CD4-positive, alpha-beta T cell treated with Interleukin-17A for 1 hour (primary cell): ENCODE measurements at regions not wholly inside any gene's neighbourhood (a gene's known extent, or its start where the extent isn't known, plus 50 kb on each side); places are given as distances from the start of the nearest gene placed in this dataset.
"Not testable (repeated sequence)": the region's sequence is repeated elsewhere in the genome, so short reads cannot be mapped to it uniquely, and the experiment has no call there.

Experiments used
- DNase-seq: peaks from one replicate; pipeline ENCODE4 v3.0.0-alpha.2; 2020

DNA sequence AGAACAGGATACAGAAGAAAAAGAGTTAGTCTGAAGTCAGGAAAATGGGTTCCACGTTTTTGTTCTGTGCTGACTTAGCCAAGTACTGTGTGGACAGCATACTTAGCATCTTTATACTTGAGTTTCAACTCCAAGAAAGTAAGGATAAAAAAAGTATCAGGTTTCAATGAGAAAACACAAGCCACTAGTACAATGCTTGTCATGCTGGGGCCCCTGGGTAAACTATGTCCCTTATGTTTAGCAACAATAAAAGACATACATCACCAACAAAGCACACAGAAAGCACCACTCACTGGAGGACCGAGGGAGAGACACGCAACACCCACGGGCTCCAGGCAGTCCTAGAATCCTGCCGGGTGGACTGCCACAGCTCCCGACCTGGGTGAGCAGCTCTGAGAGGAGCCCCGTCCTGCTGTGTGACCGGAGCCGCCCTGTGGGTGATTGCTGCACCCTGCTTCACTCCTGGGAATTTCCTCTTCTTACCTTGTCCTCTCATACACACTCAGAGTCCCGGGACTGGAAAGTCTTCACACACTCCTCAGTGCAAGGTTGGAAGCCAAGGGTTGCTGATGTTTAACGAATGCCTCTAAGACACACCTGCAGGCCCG lies 890.5 kb downstream of the BRD1 start:
- no peak for DNase-seq

DNA sequence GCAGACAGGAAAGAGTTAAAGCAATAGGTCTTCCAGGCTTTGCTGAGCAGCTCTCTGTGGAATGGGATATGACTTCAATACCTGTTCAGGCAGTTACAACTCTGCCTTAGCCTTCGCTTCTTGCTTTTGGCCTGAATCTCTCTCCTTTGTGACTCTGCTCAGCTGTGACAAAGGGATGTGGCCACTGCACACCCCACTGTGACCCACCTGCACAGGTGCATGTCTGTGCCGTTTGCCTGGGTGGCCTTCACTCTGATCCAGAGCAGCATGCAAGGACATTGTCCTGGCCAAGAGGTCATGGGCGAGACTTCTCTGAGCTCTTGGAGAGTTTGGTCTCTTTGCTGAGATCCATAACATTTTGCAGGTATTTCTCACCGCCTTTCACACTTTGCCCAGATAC lies 891.3 kb downstream of the BRD1 start:
- no peak for DNase-seq

DNA sequence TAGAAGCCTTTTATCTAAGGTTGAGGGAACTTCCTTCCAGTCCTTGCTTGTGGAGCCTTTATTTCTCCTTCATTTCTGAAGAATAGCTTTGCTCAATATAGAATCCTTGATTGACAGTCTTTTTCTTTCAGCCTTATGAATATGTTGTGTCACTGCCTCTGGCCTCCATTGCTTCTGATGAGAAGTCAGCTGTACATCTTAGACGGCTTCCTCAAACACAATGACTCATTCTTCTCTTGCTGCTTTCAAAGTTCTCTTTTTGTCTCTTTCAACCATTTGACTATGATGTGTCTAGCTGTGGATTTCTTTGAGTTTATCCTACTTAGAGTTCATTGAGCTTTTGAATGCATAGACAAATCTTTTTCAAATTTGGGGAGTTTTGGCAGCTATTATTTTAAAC lies 893.2 kb downstream of the BRD1 start:
- no peak for DNase-seq

DNA sequence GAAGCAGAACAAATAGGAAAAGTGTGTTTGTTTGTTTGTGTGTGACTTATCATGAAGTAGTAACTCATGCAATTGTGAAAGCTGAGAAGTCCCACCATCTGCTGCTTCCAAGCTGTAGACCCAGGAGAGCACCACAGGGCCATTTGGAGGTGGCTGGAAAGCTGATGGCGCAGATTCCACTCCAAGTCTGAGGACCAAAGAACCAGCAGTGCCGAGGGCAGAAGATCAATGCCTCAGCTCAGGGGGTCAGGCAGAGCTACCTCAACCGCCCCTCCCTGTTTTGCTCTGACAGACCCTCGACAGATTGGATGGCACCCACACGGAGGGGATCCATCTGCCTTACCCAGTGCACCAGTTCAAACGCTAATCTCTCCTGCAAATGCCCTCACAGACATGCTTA lies 896.2 kb downstream of the BRD1 start:
- DNase-seq: no peak

DNA sequence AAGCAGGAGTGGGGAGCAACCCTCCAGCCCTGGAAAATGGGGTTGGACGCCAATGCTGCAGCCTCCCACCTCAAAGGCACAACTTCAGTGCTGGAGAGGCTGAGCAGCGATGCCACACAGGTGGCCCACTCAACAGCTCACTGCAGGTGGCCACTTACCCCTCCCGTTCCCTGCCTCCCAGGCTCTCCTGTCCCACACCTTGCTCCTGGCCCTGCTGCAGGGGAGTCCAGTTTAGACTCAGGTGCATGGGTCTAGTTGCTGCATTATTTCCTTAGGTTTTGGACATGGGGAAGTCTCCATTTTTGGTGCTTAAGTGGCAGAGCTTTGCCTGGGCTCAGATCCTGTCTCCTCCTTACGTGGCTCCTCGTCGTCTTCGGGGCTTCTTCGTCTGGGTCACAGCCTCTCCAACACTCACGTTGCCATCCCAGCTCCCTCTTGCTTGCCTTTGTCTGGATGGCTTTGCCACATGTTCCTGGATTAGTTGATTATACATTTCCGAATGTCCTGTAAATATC lies 898.3 kb downstream of the BRD1 start:
- no peak for DNase-seq

DNA sequence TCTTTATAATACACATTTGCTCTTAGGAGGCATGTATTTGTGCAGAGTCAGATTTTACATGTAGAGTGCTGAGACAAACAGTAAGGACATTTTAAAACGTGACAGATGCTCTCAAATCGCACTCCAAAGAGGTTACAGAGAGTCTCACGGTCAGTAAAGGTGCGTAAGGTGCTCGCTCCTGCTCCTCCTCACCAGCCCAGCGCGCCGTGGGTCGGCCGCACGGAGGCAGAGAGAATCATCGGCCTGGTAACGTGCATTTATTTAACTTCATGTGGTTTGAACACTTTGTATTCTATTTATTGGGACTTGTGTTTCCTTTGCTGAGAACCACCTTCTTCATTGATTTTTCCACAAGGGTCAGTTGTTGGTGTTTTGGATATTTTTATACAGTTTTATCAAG lies 900.1 kb downstream of the BRD1 start:
- DNase-seq: no peak

DNA sequence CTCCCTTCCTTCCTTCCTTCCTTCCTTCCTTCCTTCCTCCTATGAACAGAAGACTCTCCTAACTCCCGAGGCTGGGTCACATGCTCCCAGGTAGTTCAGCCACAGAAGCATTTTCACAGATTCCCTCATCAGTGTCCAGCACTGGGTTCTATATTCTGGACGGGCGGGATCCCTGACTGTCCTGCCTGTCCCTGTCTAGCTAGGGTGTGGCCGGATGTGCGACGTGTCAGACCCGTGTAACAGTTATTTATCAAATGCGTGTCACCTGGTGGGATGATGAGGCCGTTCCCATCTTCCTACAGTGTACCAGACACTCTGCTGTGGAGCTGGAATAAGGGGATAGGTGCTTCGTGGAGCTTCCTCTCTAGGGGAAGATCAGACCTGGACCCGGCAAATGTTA lies 901.0 kb downstream of the BRD1 start:
- DNase-seq: no peak

DNA sequence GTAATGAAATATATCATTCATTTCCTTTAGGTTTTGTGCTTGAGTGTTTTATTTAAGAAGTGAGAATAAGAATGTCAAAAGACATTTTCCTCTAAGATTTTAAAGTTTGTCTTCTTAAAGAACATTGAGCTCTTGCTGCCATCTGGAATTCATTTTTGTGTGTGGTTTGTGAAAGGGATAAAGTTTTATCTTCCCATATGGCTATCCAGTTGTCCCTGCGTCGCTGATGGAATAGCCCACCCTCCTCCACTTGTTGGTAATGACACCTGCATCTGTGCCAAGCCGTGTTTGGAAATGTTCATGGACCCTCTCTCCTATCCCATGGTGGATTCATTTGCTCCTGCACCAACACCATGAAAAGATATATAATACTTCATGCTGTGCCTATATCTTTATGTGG lies 901.5 kb downstream of the BRD1 start:
- DNase-seq: no peak

DNA sequence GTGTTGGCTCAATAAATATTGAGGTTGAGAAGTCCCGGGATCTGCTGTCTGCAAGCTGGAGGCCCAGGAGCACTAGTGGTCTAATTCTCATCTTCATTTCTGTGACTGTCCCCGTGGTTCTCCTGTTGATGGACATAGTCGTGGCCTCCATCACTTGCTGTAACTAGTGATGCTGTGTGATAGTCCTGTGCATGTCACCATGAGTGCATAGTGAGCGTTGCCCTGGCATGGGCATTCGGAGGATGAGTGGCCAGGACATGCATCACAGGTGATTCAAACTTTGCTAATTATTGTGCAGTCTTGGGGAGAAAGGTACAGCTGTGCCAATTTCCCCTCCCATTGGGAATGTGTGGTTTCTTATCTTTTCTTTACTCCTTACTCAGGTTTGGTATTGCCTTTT lies 902.2 kb downstream of the BRD1 start:
- no peak for DNase-seq

DNA sequence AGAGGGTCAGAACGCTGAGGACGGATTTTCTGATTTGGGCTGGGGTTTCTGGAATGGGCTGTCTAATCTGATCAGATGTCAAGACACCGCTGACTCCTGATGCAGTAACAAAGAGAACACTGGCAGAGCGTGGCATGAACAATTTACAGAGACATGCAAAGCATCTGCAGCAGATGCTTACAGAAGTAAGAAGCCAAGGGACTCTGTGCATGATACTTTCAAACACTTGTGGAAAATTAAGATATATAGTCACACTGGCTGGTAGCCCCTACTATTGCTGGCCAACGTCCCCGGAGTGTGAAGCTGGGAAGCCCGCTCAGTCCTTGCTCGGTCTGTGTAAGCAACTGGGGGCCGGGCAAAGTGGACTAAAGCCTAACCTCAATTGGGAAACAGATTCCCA lies 903.7 kb downstream of the BRD1 start:
- DNase-seq: no peak

DNA sequence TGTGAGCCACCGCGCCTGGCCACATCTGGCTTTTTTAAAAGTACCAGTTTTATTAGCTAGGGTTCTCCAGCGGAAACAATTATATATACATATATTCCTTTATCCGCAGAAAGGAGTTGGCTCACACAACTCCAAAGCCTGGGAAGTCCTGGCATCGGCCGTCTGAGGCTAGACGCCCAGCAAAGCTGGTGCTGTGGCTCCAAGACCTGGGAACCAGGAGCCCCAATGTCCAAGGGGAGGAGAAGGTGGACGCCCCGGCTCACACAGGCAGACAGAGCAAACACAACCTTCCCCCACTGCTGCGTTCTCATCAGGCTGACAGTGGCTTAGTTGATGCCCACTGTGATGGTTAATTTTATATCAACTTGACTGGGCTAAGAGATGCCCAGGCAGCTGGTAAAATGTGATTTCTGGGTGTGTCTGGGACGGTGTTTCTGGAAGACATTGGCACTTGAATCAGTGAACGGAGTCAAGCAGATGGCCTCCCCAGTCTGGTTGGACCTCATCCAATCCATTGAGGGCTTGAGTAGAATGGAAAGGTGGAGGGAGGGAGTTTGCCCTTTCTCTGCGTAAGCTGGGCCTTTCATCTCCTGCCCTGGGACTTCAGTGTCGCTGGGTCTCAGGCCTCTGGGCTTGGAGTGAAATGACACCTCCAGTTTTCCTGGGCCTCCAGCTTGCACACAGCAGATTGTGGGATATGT lies 904.4 kb downstream of the BRD1 start:
- DNase-seq: no peak

DNA sequence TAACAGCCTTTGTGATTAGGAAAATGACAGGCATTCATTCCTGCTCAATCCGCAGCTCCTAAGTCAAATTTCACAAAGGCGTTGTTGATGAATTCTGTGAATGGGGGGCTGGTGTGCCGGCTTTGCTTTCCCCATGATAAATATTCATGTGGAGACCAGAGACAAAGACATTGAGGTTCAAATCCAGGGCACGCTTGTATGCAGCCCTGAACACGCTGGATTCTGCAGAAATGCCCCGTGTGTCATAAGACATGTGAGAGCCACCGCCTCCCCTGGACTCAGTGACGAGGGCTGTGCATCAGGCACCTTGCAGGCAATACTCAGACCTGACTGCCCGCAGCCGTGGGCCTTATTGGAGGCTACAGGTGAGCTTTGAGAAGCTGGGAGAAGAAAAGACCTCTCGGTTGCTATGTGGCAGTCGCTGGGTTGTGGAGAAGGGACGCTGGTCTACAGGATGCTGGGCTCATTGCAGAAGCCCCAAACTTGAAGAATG lies 906.2 kb downstream of the BRD1 start:
- no peak for DNase-seq

DNA sequence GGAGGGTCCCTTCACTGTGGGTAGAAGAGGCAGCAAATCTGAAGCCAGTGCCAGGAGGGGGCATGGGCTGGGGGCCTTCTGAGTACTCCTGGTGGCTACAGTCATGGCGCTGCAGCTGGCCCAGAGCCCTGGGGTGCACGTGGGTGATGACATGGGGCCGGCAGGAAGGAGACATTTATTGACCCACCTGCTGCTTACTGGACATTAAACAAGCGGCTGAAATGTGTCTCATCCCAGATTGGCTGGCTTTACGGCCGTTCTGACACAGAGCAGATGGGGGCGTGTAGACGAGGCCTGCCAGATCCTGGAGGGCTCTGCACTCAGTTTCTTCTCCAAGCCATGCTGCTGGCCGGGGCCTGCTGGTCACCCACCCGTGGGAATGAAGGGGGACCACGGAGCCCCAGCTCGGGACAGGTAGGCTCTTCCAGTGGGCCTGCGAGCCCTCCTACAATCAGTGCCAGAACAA lies 906.9 kb downstream of the BRD1 start:
- DNase-seq: no peak

DNA sequence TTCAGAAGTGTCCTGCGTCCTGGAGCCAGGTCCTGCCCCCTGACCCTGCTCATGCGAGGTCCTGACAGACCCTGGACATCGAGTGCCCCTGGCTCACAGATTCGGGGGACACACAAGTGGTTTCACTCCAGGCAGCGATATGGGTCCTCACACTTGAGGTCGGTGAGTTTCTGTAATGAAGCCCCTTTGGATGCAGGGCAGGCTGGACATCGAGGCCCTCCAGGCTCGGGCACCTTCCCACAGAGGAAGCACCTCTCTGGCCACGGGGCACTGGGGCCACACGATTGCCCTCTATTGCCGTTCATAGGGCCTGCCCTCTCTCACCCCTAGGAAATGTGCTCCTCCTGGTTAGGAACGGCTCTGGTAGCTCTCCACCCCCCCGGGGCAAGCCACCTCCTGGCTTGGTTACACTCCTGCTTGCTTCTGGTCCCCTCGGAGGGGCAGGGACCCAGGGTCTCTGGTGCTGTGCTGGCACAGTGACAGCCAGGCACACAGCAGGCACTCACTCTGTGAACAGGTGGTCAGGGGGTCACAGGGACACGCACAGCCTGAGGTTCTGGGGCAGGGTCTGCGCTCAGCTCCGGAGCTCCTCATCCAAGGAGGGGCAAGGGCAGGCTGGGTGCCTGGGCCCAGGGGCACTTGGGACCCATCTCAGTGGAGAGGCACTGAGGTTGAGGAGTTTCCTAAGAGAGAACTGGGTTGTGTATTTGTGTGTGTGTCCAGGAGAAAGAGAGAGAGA lies 907.7 kb downstream of the BRD1 start:
- DNase-seq: no peak

DNA sequence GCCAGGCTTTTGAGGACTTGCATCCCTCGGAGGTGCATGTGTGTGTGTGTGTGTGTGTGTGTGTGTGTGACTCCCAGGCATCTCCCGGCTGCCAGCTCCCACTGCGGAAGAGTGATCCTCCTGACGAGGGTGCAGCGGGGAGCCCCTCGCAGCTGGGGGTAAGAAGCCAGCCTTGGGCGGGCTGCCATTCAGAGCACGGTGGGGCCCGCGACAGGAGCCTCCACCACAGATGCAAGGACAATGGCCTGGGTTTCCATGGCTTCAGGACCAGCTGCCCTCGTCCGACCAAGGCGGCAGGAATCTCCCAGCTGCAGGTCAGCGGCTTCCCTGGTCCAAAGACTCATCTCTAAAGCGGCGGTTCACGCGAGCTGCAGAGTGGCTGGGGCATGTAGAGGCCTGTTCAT lies 908.5 kb downstream of the BRD1 start:
- DNase-seq: no peak

DNA sequence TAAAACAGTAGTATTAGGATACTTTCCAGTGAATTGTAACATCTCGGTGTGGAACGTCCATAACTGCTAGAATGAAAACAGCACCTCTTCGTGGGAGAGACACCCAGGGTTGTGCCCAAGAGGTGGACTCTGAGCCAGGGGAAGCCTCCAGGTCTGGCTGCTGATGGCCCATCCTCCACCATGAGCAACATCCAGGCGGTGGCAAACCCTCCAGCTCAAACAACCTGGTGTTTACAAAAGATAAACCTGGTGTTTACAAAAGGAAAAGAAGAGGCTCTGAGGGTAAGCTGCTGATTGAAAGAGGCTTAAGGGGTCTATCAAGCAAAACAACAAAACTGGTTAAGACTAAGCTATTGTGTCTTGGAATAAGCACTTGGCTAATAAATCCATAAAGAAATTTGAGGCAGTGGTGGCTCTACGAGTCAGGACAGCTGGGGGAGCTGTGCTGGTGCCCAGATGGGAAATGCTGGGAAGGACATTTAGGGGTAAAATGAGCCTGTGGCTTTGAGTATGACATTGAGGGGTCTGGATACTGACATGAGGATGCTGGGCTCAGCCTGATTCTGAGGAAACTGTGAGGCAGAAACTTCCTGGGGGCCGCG lies 909.0 kb downstream of the BRD1 start:
- no peak for DNase-seq

DNA sequence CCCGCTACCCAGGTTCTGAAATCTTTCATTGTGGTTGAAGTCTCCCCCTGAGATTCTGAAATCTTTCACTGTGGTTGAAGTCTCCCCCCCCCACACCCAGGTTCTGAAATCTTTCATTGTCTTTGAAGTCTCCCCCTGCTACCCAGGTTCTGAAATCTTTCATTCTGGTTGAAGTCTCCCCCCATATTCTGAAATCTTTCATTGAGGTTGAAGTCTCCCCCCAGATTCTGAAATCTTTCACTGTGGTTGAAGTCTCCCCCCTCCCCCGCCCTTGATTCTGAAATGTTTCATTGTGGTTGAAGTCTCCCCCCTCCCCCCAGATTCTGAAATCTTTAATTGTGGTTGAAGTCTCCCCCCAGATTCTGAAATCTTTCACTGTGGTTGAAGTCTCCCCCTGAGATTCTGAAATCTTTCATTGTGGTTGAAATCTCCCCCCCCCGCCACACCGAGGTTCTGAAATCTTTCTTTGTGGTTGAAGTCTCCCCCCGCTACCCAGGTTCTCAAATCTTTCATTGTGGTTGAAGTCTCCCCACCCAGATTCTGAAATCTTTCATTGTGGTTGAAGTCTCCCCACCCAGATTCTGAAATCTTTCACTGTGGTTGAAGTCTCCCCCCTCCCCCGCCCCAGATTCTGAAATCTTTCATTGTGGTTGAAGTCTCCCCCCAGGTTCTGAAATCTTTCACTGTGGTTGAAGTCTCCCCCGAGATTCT lies 915.2 kb downstream of the BRD1 start:
- peak; percentile 7 for DNase-seq

DNA sequence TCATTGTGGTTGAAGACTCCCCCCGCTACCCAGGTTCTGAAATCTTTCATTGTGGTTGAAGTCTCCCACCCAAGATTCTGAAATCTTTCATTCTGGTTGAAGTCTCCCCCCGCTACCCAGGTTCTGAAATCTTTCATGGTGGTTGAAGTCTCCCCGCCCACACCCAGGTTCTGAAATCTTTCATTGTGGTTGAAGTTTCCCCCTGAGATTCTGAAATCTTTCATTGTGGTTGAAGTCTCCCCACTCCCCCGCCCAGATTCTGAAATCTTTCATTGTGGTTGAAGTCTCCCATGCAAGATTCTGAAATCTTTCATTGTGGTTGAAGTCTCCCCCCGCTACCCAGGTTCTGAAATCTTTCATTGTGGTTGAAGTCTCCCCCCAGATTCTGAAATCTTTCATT lies 916.0 kb downstream of the BRD1 start:
- DNase-seq: peak; percentile 6

DNA sequence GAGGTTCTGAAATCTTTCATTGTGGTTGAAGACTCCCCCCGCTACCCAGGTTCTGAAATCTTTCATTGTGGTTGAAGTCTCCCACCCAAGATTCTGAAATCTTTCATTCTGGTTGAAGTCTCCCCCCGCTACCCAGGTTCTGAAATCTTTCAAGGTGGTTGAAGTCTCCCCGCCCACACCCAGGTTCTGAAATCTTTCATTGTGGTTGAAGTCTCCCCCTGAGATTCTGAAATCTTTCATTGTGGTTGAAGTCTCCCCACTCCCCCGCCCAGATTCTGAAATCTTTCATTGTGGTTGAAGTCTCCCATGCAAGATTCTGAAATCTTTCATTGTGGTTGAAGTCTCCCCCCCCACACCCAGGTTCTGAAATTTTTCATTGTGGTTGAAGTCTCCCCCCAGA lies 916.6 kb downstream of the BRD1 start:
- not testable (repeated sequence) for DNase-seq

DNA sequence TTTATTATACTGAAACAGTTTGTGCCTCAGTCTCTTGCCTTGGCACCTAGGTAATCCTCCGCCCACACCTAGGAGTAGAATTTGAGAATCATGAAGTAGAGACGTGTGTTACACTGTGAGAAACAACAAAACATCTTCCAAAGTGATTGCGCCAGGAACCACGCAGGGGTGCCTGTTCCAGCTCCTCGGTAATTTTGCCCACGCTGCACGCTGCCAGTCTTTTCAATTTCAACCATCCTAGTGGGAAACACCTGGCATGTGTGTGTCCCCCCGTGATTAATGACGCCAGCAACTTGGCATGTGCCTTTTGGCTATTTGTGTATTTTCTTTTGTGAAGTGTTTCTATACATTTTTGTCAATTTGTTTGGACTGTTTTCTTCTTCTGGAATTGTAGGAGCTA lies 919.1 kb downstream of the BRD1 start:
- DNase-seq: no peak

DNA sequence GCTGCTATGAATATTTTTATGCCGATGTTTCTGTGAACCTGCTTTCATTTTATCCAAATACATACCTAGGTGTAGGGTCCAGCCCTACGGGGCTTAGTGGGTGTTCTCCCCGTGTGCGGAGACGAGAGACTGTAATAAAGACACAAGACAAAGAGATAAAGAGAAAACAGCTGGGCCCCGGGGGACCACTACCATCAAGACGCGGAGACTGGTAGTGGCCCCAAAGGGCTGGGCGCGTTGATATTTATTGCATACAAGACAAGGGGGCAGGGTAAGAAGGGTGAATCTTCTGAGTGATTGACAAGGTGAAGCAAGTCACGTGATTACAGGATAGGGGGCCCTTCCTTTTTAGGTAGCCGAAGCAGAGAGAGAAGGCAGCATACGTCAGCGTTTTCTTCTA lies 920.1 kb downstream of the BRD1 start:
- DNase-seq: no peak

DNA sequence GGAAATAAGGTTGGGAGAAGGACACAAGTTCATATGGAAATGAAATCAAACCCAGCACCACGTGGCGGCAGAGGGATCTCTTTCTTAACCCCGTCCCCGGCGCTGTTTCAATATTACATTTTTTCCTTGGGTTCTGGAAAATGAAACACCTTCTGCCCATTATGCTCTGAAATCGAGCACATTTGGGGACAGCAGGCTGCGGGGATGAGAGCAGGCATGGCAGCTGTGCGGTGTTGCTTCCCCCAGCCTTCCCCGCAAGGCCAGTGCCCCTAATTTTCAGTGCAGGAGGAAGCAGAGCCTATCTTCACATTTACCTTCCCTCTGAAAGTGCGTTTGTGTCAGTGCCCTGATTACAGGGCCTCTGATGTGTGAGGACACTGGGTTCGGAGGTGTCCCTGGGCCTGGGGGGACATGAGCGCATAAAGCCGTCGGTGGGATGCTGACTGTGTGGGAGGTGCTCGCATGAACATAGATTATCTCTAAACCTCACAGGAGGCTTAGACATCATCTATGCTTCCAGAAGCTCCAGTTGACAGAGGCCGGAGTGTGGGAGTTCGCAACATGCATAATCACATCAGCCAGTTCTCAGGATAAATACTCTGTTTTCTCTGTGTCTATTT lies 921.3 kb downstream of the BRD1 start:
- DNase-seq: no peak
